GM23338 (cell line): ENCODE measurements at regions not wholly inside any gene's neighbourhood (a gene's known extent, or its start where the extent isn't known, plus 50 kb on each side); places are given as distances from the start of the nearest gene placed in this dataset.

ENCODE experiments used
- ATAC-seq: fragments of 200-7000 bp; cut with Tn5 transposase; 3 replicates; pipeline ENCODE4 v1.9.1; 2020
- DNase-seq: peaks from one replicate; pipeline ENCODE4 v3.0.0-alpha.2; 2015; ENCODE audit warnings: low spot score
- H2AFZ ChIP-seq: fragments of 200-600 bp; sonication (generic); 2 replicates; pipeline ENCODE4 v1.8.0; 2016; ENCODE audit warnings: antibody characterized with exemption, mild to moderate bottlenecking, moderate library complexity
- H3F3A ChIP-seq: fragments of 200-600 bp; sonication (generic); replicated peaks from 2 replicates; pipeline ENCODE4 v1.8.0; 2017; ENCODE audit warnings: antibody characterized with exemption, mixed run types, low read depth
- H3K27ac ChIP-seq: fragments of 200-600 bp; sonication (generic); 2 replicates; pipeline ENCODE4 v1.6.1; 2016; ENCODE audit warnings: low read depth
- H3K27me3 ChIP-seq: fragments of 200-600 bp; sonication (generic); 2 replicates; pipeline ENCODE4 v1.8.0; 2016; ENCODE audit warnings: mild to moderate bottlenecking, mixed run types, moderate library complexity; ENCODE audit not compliant: insufficient read depth
- H3K36me3 ChIP-seq: fragments of 200-600 bp; sonication (generic); 2 replicates; pipeline ENCODE4 v1.8.0; 2016; ENCODE audit warnings: mild to moderate bottlenecking; ENCODE audit not compliant: insufficient read depth
- H3K4me1 ChIP-seq: fragments of 200-600 bp; sonication (generic); 2 replicates; pipeline ENCODE4 v1.8.0; 2016; ENCODE audit warnings: mild to moderate bottlenecking, moderate library complexity; ENCODE audit not compliant: insufficient read depth
- H3K4me2 ChIP-seq: fragments of 200-600 bp; sonication (generic); 2 replicates; pipeline ENCODE4 v1.7.1; 2017; ENCODE audit warnings: mixed run types
- H3K4me3 ChIP-seq: fragments of 200-600 bp; sonication (generic); 2 replicates; pipeline ENCODE4 v1.6.1; 2016; ENCODE audit warnings: mixed run types
- H3K79me2 ChIP-seq: fragments of 200-600 bp; sonication (generic); replicated peaks from 2 replicates; pipeline ENCODE4 v1.8.0; 2017; ENCODE audit warnings: mild to moderate bottlenecking; ENCODE audit not compliant: insufficient read depth
- H3K9me2 ChIP-seq: fragments of 200-600 bp; sonication (generic); 2 replicates; pipeline ENCODE4 v1.8.0; 2017; ENCODE audit not compliant: insufficient read depth
- H4K20me1 ChIP-seq: fragments of 200-600 bp; sonication (generic); replicated peaks from 2 replicates; pipeline ENCODE4 v1.8.0; 2017; ENCODE audit warnings: mild to moderate bottlenecking; ENCODE audit not compliant: insufficient read depth
- H3K27ac Mint-ChIP-seq: 2 replicates; pipeline ENCODE4 v1.8.0; 2020; ENCODE audit warnings: inconsistent platforms, mild to moderate bottlenecking, moderate library complexity, mixed read lengths
- H3K27me3 Mint-ChIP-seq: 3 replicates; pipeline ENCODE4 v1.8.0; 2022; ENCODE audit warnings: low read depth, mild to moderate bottlenecking, moderate library complexity, mixed read lengths, inconsistent platforms; ENCODE audit not compliant: insufficient read depth, poor library complexity
- H3K36me3 Mint-ChIP-seq: 3 replicates; pipeline ENCODE4 v1.8.0; 2021; ENCODE audit warnings: low read depth, mild to moderate bottlenecking, inconsistent platforms, moderate library complexity, mixed read lengths
- H3K4me1 Mint-ChIP-seq: 3 replicates; pipeline ENCODE4 v1.8.0; 2020; ENCODE audit warnings: mild to moderate bottlenecking, inconsistent platforms, mixed read lengths
- H3K4me3 Mint-ChIP-seq: 3 replicates; pipeline ENCODE4 v1.8.0; 2021; ENCODE audit warnings: moderate library complexity, mild to moderate bottlenecking, inconsistent platforms, mixed read lengths
- H3K9me3 Mint-ChIP-seq: 3 replicates; pipeline ENCODE4 v1.8.0; 2020; ENCODE audit warnings: moderate library complexity, mild to moderate bottlenecking, inconsistent platforms, mixed read lengths
- CREB1 ChIP-seq: fragments of 250-450 bp; sonication (Bioruptor Pico); IDR thresholded peaks from 2 replicates; pipeline ENCODE4 v1.5.0; 2020; ENCODE audit warnings: low read depth, mild to moderate bottlenecking, moderate library complexity
- JUNB ChIP-seq: IDR thresholded peaks from one replicate; pipeline ENCODE4 v1.6.1; 2016; ENCODE audit warnings: antibody characterized with exemption; ENCODE audit not compliant: unreplicated experiment
- NANOG ChIP-seq: IDR thresholded peaks from 2 replicates; pipeline ENCODE4 v1.6.1; 2016; ENCODE audit warnings: antibody characterized with exemption, borderline replicate concordance
- STAT1 ChIP-seq: IDR thresholded peaks from one replicate; pipeline ENCODE4 v1.6.1; 2016; ENCODE audit warnings: antibody characterized with exemption; ENCODE audit not compliant: unreplicated experiment
- ZNF331 ChIP-seq: fragments of 250-450 bp; sonication (Bioruptor Pico); IDR thresholded peaks from 2 replicates; pipeline ENCODE4 v1.5.0; 2020; ENCODE audit warnings: low read depth, mild to moderate bottlenecking, moderate library complexity
- TF ChIP-seq, protein P1 (sequence below), 2 experiments: fragments of 200-600 bp in 1 of 2; sonication (generic) in 1 of 2; conservative IDR thresholded peaks; 2 replicates each; pipeline versions ENCODE4 v1.5.1 to v1.6.1; 2016 to 2017; ENCODE audit warnings: antibody characterized with exemption in 2 of 2, low read depth in 2 of 2, mild to moderate bottlenecking in 2 of 2, moderate library complexity in 1 of 2
- TF ChIP-seq, protein P2 (sequence below): fragments of 250-450 bp; sonication (Bioruptor Pico); IDR thresholded peaks from 2 replicates; pipeline ENCODE4 v1.5.0; 2020; ENCODE audit warnings: mild to moderate bottlenecking, moderate library complexity

DNA sequence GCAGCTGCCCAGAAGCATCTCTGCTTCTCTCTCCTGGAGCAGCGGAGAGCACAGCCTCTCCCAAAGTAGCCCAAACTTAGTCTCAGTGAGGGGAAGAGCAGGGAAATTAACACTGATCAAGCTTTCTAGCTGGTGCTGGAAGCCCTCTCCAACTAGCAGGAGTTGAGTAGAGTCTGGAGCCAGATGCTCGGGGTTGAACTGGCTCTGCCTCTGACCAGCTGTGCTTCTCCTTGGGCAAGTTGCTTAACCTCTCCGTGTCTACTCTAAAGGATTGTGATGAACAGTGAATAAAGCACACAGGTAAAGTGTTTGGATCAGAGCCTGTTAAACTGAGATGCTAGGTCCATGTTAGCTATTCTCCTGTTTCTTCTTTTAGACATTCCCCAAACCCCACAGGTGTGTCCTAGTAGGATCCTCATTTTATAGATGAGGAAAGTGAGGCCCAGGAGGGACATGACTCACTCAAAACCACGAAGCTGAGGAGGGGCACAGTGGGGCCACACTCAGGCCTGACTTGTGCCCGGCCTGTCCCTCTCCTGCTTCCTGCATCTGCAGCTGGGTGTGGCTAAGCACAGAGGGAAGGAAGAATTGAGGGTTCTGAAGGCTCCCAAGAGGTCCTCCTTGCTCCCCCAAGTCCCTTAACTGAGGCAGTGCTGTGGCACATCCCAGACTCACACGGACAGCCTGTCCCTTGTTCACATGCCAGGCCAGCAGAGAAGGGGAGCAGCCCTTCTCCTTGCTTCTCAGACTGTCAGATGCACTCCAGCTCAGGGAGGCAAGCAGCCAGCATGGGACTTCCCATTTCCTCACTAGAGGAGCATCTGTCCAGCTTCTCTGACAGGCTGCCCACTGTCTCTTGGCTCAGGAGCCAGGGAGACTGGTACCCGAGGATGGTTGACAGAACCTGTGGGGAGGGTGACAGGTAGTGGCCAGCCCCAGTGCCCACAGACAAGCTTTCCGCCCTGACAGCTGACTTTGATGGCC lies 152.0 kb upstream of the IGSF21 start:
- no peak overlapping the region for H3K27ac ChIP-seq
- H3K4me3 Mint-ChIP-seq, result no peak overlapping the region
- peaks cover 6% of the 10 kb centered on the region for H3K27me3 Mint-ChIP-seq
- H2AFZ ChIP-seq, result no peak overlapping the region
- no peaks in the 10 kb centered on the region for H3K36me3 Mint-ChIP-seq
- H3K4me1 Mint-ChIP-seq, result peaks cover 16% of the 10 kb centered on the region
- no peaks in the 10 kb centered on the region for H3K9me3 Mint-ChIP-seq
- H4K20me1 ChIP-seq, result no peaks in the 10 kb centered on the region
- H3K27me3 ChIP-seq, result no peaks in the 10 kb centered on the region
- no peaks in the 10 kb centered on the region for H3K36me3 ChIP-seq
- H3K4me2 ChIP-seq, result no peak overlapping the region
- no peak overlapping the region for H3K4me3 ChIP-seq
- no peaks in the 10 kb centered on the region for H3K9me2 ChIP-seq
- ATAC-seq, result no peak
- TF ChIP-seq NANOG (no peak), STAT1 (no peak)
- H3F3A ChIP-seq, result no peaks in the 10 kb centered on the region
- H3K27ac Mint-ChIP-seq, result no peak overlapping the region
- H3K79me2 ChIP-seq, result no peaks in the 10 kb centered on the region
- DNase-seq, result no peak
- peaks cover 14% of the 10 kb centered on the region for H3K4me1 ChIP-seq

DNA sequence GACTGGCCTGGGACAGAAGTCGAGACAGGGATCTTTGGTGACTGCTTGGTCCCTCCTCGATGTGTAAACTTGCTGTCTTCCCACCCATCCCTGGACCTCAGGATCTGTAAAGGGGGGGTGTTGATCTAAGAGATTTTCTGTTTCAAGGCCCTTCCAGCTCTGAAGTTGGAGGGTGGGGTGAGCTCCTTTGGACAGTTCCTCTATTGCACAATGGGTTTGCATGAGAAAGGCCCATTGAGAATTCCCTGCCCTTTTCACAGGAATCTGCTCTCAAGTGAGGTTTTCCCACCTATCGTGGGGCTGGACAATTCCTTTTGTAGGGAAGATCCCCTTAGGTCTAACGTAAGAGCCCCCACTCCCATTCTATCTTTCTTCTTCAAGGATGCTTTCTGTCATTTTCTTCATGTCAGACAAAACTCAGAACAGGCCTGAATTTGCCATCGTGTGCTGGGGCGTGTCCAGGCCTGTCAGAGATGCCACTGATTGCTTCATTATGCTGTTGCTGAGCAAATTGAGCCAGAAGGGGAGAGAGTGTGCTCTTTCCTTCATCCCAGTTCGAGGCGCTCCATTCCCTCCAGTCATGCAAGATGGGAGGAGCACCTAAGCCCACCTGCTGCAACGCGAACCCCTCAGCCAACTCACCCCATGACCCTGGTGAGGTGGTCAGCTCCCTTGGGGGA lies 149.9 kb upstream of the IGSF21 start:
- Histone ChIP-seq H4K20me1 (no peaks in the 10 kb centered on the region), H2AFZ (peak overlapping the region; percentile 47; the same call in 1 of the 2 replicates), H3K4me3 (no peak overlapping the region), H3K4me2 (no peak overlapping the region), H3K36me3 (no peaks in the 10 kb centered on the region), H3K27me3 (no peaks in the 10 kb centered on the region), H3K9me2 (no peaks in the 10 kb centered on the region), H3K27ac (no peak overlapping the region), H3K79me2 (no peaks in the 10 kb centered on the region), H3K4me1 (peaks cover 14% of the 10 kb centered on the region), H3F3A (no peaks in the 10 kb centered on the region)
- H3K4me3 Mint-ChIP-seq, result no peak overlapping the region
- peaks cover 4% of the 10 kb centered on the region for H3K27me3 Mint-ChIP-seq
- TF ChIP-seq ZNF331 (CRISPR knock-in tag), result no peak
- TF ChIP-seq, protein P1, sequence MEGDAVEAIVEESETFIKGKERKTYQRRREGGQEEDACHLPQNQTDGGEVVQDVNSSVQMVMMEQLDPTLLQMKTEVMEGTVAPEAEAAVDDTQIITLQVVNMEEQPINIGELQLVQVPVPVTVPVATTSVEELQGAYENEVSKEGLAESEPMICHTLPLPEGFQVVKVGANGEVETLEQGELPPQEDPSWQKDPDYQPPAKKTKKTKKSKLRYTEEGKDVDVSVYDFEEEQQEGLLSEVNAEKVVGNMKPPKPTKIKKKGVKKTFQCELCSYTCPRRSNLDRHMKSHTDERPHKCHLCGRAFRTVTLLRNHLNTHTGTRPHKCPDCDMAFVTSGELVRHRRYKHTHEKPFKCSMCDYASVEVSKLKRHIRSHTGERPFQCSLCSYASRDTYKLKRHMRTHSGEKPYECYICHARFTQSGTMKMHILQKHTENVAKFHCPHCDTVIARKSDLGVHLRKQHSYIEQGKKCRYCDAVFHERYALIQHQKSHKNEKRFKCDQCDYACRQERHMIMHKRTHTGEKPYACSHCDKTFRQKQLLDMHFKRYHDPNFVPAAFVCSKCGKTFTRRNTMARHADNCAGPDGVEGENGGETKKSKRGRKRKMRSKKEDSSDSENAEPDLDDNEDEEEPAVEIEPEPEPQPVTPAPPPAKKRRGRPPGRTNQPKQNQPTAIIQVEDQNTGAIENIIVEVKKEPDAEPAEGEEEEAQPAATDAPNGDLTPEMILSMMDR (conservative IDR thresholded peaks at IDR 0.05; ENCODE audit: low read depth in 2 of 2), result no peak
- no peak for TF ChIP-seq NANOG
- TF ChIP-seq, protein P2, sequence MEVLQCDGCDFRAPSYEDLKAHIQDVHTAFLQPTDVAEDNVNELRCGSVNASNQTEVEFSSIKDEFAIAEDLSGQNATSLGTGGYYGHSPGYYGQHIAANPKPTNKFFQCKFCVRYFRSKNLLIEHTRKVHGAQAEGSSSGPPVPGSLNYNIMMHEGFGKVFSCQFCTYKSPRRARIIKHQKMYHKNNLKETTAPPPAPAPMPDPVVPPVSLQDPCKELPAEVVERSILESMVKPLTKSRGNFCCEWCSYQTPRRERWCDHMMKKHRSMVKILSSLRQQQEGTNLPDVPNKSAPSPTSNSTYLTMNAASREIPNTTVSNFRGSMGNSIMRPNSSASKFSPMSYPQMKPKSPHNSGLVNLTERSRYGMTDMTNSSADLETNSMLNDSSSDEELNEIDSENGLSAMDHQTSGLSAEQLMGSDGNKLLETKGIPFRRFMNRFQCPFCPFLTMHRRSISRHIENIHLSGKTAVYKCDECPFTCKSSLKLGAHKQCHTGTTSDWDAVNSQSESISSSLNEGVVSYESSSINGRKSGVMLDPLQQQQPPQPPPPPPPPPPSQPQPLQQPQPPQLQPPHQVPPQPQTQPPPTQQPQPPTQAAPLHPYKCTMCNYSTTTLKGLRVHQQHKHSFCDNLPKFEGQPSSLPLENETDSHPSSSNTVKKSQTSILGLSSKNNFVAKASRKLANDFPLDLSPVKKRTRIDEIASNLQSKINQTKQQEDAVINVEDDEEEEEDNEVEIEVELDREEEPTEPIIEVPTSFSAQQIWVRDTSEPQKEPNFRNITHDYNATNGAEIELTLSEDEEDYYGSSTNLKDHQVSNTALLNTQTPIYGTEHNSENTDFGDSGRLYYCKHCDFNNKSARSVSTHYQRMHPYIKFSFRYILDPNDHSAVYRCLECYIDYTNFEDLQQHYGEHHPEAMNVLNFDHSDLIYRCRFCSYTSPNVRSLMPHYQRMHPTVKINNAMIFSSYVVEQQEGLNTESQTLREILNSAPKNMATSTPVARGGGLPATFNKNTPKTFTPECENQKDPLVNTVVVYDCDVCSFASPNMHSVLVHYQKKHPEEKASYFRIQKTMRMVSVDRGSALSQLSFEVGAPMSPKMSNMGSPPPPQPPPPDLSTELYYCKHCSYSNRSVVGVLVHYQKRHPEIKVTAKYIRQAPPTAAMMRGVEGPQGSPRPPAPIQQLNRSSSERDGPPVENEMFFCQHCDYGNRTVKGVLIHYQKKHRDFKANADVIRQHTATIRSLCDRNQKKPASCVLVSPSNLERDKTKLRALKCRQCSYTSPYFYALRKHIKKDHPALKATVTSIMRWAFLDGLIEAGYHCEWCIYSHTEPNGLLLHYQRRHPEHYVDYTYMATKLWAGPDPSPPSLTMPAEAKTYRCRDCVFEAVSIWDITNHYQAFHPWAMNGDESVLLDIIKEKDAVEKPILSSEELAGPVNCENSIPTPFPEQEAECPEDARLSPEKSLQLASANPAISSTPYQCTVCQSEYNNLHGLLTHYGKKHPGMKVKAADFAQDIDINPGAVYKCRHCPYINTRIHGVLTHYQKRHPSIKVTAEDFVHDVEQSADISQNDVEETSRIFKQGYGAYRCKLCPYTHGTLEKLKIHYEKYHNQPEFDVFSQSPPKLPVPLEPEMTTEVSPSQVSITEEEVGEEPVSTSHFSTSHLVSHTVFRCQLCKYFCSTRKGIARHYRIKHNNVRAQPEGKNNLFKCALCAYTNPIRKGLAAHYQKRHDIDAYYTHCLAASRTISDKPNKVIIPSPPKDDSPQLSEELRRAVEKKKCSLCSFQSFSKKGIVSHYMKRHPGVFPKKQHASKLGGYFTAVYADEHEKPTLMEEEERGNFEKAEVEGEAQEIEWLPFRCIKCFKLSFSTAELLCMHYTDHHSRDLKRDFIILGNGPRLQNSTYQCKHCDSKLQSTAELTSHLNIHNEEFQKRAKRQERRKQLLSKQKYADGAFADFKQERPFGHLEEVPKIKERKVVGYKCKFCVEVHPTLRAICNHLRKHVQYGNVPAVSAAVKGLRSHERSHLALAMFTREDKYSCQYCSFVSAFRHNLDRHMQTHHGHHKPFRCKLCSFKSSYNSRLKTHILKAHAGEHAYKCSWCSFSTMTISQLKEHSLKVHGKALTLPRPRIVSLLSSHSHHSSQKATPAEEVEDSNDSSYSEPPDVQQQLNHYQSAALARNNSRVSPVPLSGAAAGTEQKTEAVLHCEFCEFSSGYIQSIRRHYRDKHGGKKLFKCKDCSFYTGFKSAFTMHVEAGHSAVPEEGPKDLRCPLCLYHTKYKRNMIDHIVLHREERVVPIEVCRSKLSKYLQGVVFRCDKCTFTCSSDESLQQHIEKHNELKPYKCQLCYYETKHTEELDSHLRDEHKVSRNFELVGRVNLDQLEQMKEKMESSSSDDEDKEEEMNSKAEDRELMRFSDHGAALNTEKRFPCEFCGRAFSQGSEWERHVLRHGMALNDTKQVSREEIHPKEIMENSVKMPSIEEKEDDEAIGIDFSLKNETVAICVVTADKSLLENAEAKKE, result no peak
- TF ChIP-seq JUNB, result no peak
- no peak for TF ChIP-seq CREB1 (CRISPR knock-in tag)
- H3K36me3 Mint-ChIP-seq, result no peaks in the 10 kb centered on the region
- H3K4me1 Mint-ChIP-seq, result peaks cover 16% of the 10 kb centered on the region
- DNase-seq (peak; percentile 27), ATAC-seq (peak; percentile 54; the same call in 2 of the 3 replicates)
- H3K27ac Mint-ChIP-seq, result no peak overlapping the region
- no peaks in the 10 kb centered on the region for H3K9me3 Mint-ChIP-seq
